ENCODE measurements at regions not wholly inside any gene's neighbourhood (a gene's known extent, or its start where the extent isn't known, plus 50 kb on each side); places are given as distances from the start of the nearest gene placed in this dataset.
"Not testable (repeated sequence)": the region's sequence is repeated elsewhere in the genome, so short reads cannot be mapped to it uniquely, and the experiment has no call there.

- WGBS, 2 experiments (ENCODE audit: low coverage in 1 of 2, low lambda C conversion rate in 2 of 2, missing lambda C conversion rate in 2 of 2) = 29 to 36% methylated on average over 7 of the region's 7 CpGs
- in situ Hi-C loops (cut with MboI) = loop anchor here (25.0 kb wide), 1 partner anchor 767 kb away; no protein-coding TSS in a partner anchor
Observed at GRCh38 chr4:127379499-127379898, 253.3 kb upstream of the INTU start.

GRCh38 chr4:127379948-127380347 lies 252.8 kb upstream of the INTU start:
- H3K9me3 ChIP-seq (ENCODE audit: low read depth); H2AFZ ChIP-seq; H3K4me2 ChIP-seq (ENCODE audit: unreplicated experiment); H4K20me1 ChIP-seq (ENCODE audit: insufficient read depth); H3K79me2 ChIP-seq (ENCODE audit: insufficient read depth); H3K36me3 ChIP-seq (ENCODE audit: low read depth); H3K4me1 ChIP-seq (ENCODE audit: insufficient read depth); H3K27me3 ChIP-seq (replicated peaks; ENCODE audit: insufficient read depth); H3K4me3 ChIP-seq; H3K27ac ChIP-seq; H3K9me2 ChIP-seq (ENCODE audit: insufficient read depth); H3F3A ChIP-seq (ENCODE audit: insufficient read depth); DNase-seq; H3K9ac ChIP-seq: not testable (repeated sequence)
- 70 to 76% methylated on average over 9 to 17 of the region's 18 CpGs for WGBS, 2 experiments (ENCODE audit: low coverage in 1 of 2, low lambda C conversion rate in 2 of 2, missing lambda C conversion rate in 2 of 2)
- in situ Hi-C loops (cut with MboI) = loop anchor here (25.0 kb wide), 1 partner anchor 768 kb away; no protein-coding TSS in a partner anchor

More at GRCh38 chr4:127379499-127379898, 253.3 kb upstream of the INTU start:
- H3K9me2 ChIP-seq (ENCODE audit: insufficient read depth) = no peaks in the 10 kb centered on the region
- no peaks in the 10 kb centered on the region for H3K36me3 ChIP-seq (ENCODE audit: low read depth)
- no peaks in the 10 kb centered on the region for H3K9me3 ChIP-seq (ENCODE audit: low read depth)
- no peak for TF ChIP-seq EZH2 (IDR thresholded peaks at IDR 0.05; ENCODE audit: insufficient read depth, poor library complexity, severe bottlenecking)
- TF ChIP-seq EZH2phosphoT487 (IDR thresholded peaks at IDR 0.05; ENCODE audit: insufficient read depth, low read depth) = no peak
- no peak overlapping the region for H3K4me2 ChIP-seq (ENCODE audit: unreplicated experiment)
- no peak overlapping the region for H3K27ac ChIP-seq
- no peak overlapping the region for H3K9ac ChIP-seq
- no peak overlapping the region for H3K4me3 ChIP-seq
- no peak overlapping the region for H2AFZ ChIP-seq
- H3K27me3 ChIP-seq (replicated peaks; ENCODE audit: insufficient read depth) = no peaks in the 10 kb centered on the region
- no peaks in the 10 kb centered on the region for H3K79me2 ChIP-seq (ENCODE audit: insufficient read depth)
- H3F3A ChIP-seq (ENCODE audit: insufficient read depth) = no peaks in the 10 kb centered on the region
- no peaks in the 10 kb centered on the region for H3K4me1 ChIP-seq (ENCODE audit: insufficient read depth)
- H4K20me1 ChIP-seq (ENCODE audit: insufficient read depth) = no peaks in the 10 kb centered on the region
- DNase-seq = no peak

GRCh38 chr4:127383666-127384065 lies 249.1 kb upstream of the INTU start:
- Histone ChIP-seq H3K9me3 (ENCODE audit: low read depth) (no peaks in the 10 kb centered on the region), H3F3A (ENCODE audit: insufficient read depth) (no peaks in the 10 kb centered on the region), H3K27me3 (replicated peaks; ENCODE audit: insufficient read depth) (no peaks in the 10 kb centered on the region), H3K4me1 (ENCODE audit: insufficient read depth) (no peaks in the 10 kb centered on the region), H4K20me1 (ENCODE audit: insufficient read depth) (no peaks in the 10 kb centered on the region), H3K9ac (no peak overlapping the region), H2AFZ (no peak overlapping the region), H3K79me2 (ENCODE audit: insufficient read depth) (no peaks in the 10 kb centered on the region), H3K9me2 (ENCODE audit: insufficient read depth) (no peaks in the 10 kb centered on the region), H3K36me3 (ENCODE audit: low read depth) (no peaks in the 10 kb centered on the region), H3K4me2 (ENCODE audit: unreplicated experiment) (no peak overlapping the region), H3K27ac (no peak overlapping the region), H3K4me3 (no peak overlapping the region)
- TF ChIP-seq EZH2 (IDR thresholded peaks at IDR 0.05; ENCODE audit: insufficient read depth, poor library complexity, severe bottlenecking) (no peak), EZH2phosphoT487 (IDR thresholded peaks at IDR 0.05; ENCODE audit: insufficient read depth, low read depth) (no peak)
- DNase-seq = no peak
- in situ Hi-C loops (cut with MboI) = loop anchor here (25.0 kb wide), 1 partner anchor 771 kb away; no protein-coding TSS in a partner anchor

- Histone ChIP-seq H3K4me3 (no peak overlapping the region), H3F3A (ENCODE audit: insufficient read depth) (no peaks in the 10 kb centered on the region), H3K9me3 (ENCODE audit: low read depth) (no peaks in the 10 kb centered on the region), H3K36me3 (ENCODE audit: low read depth) (no peaks in the 10 kb centered on the region), H3K4me2 (ENCODE audit: unreplicated experiment) (no peak overlapping the region), H3K27ac (no peak overlapping the region), H4K20me1 (ENCODE audit: insufficient read depth) (no peaks in the 10 kb centered on the region), H3K4me1 (ENCODE audit: insufficient read depth) (no peaks in the 10 kb centered on the region), H3K27me3 (replicated peaks; ENCODE audit: insufficient read depth) (no peaks in the 10 kb centered on the region), H2AFZ (no peak overlapping the region), H3K9me2 (ENCODE audit: insufficient read depth) (no peaks in the 10 kb centered on the region), H3K9ac (no peak overlapping the region), H3K79me2 (ENCODE audit: insufficient read depth) (no peaks in the 10 kb centered on the region)
- DNase-seq = no peak
- 74 to 80% methylated on average over 2 of the region's 2 CpGs for WGBS, 2 experiments (ENCODE audit: low coverage in 1 of 2, low lambda C conversion rate in 2 of 2, missing lambda C conversion rate in 2 of 2)
- in situ Hi-C loops (cut with MboI) = loop anchor here (25.0 kb wide), 1 partner anchor 782 kb away; no protein-coding TSS in a partner anchor
- no peak for TF ChIP-seq EZH2 (IDR thresholded peaks at IDR 0.05; ENCODE audit: insufficient read depth, poor library complexity, severe bottlenecking)
- no peak for TF ChIP-seq EZH2phosphoT487 (IDR thresholded peaks at IDR 0.05; ENCODE audit: insufficient read depth, low read depth)
Observed at GRCh38 chr4:127394516-127394915, 238.2 kb upstream of the INTU start.

GRCh38 chr4:127400276-127400675 lies 232.5 kb upstream of the INTU start:
- in situ Hi-C loops (cut with MboI) = no loop called here

More at GRCh38 chr4:127400276-127400675, 232.5 kb upstream of the INTU start:
- Histone ChIP-seq H3K4me2 (ENCODE audit: unreplicated experiment) (no peak overlapping the region), H3K36me3 (ENCODE audit: low read depth) (no peaks in the 10 kb centered on the region), H3K79me2 (ENCODE audit: insufficient read depth) (no peaks in the 10 kb centered on the region), H3K27ac (no peak overlapping the region), H3K9ac (no peak overlapping the region), H3K27me3 (replicated peaks; ENCODE audit: insufficient read depth) (no peaks in the 10 kb centered on the region), H3K4me1 (ENCODE audit: insufficient read depth) (0 out of 2 replicates have a peak, but pooled peaks cover 4% of the 10 kb centered on the region), H3K9me3 (ENCODE audit: low read depth) (no peaks in the 10 kb centered on the region), H3F3A (ENCODE audit: insufficient read depth) (no peaks in the 10 kb centered on the region), H3K4me3 (no peak overlapping the region), H4K20me1 (ENCODE audit: insufficient read depth) (no peaks in the 10 kb centered on the region), H2AFZ (peak overlapping the region; percentile 35; the same call in 1 of the 2 replicates), H3K9me2 (ENCODE audit: insufficient read depth) (no peaks in the 10 kb centered on the region)
- TF ChIP-seq EZH2 (IDR thresholded peaks at IDR 0.05; ENCODE audit: insufficient read depth, poor library complexity, severe bottlenecking) = no peak
- no peak for TF ChIP-seq EZH2phosphoT487 (IDR thresholded peaks at IDR 0.05; ENCODE audit: insufficient read depth, low read depth)
- DNase-seq = no peak
- WGBS, 2 experiments (ENCODE audit: low coverage in 1 of 2, low lambda C conversion rate in 2 of 2, missing lambda C conversion rate in 2 of 2) = 41 to 46% methylated on average over 5 of the region's 5 CpGs

All from GM23248 (cell line).